ENCODE measurements at regions not wholly inside any gene's neighbourhood (a gene's known extent, or its start where the extent isn't known, plus 50 kb on each side); places are given as distances from the start of the nearest gene placed in this dataset.

- no peak for DNase-seq
Measured at GRCh38 chr12:24127919-24128721, 178.7 kb upstream of the SOX5 start.

- DNase-seq: no peak
Measured at GRCh38 chr12:24125280-24125679, 175.8 kb upstream of the SOX5 start.

GRCh38 chr12:24121911-24122310 lies 172.4 kb upstream of the SOX5 start:
- DNase-seq: no peak

GRCh38 chr12:24118668-24119067 lies 169.2 kb upstream of the SOX5 start:
- no peak for DNase-seq

GRCh38 chr12:24116548-24116947 lies 167.1 kb upstream of the SOX5 start:
- DNase-seq: no peak

- no peak for DNase-seq
Measured at GRCh38 chr12:24113701-24114100, 164.2 kb upstream of the SOX5 start.

GRCh38 chr12:24111616-24112015 lies 162.1 kb upstream of the SOX5 start:
- DNase-seq: peak; percentile 8

- peak; percentile 5 for DNase-seq
Measured at GRCh38 chr12:24111086-24111485, 161.6 kb upstream of the SOX5 start.

- no peak for DNase-seq
Measured at GRCh38 chr12:24109381-24110039, 160.0 kb upstream of the SOX5 start.

- no peak for DNase-seq
Measured at GRCh38 chr12:24102676-24103075, 153.2 kb upstream of the SOX5 start.

GRCh38 chr12:24099576-24099975 lies 150.1 kb upstream of the SOX5 start:
- no peak for DNase-seq

- DNase-seq: no peak
Measured at GRCh38 chr12:24095245-24095644, 145.8 kb upstream of the SOX5 start.

- DNase-seq: no peak
Measured at GRCh38 chr12:24089510-24089890, 140.0 kb upstream of the SOX5 start.

GRCh38 chr12:24088751-24089509 lies 139.5 kb upstream of the SOX5 start:
- DNase-seq: no peak

- no peak for DNase-seq
Measured at GRCh38 chr12:24087294-24087693, 137.8 kb upstream of the SOX5 start.

- DNase-seq: no peak
Measured at GRCh38 chr12:24084800-24085199, 135.3 kb upstream of the SOX5 start.

- no peak for DNase-seq
Measured at GRCh38 chr12:24083838-24084237, 134.4 kb upstream of the SOX5 start.

- DNase-seq: no peak
Measured at GRCh38 chr12:24081606-24082005, 132.1 kb upstream of the SOX5 start.

GRCh38 chr12:24081092-24081529 lies 131.6 kb upstream of the SOX5 start:
- DNase-seq: no peak

GRCh38 chr12:24080465-24080864 lies 131.0 kb upstream of the SOX5 start:
- no peak for DNase-seq

- DNase-seq: no peak
Measured at GRCh38 chr12:24079083-24079482, 129.6 kb upstream of the SOX5 start.

- DNase-seq: no peak
Measured at GRCh38 chr12:24078318-24078765, 128.9 kb upstream of the SOX5 start.

GRCh38 chr12:24077161-24077560 lies 127.7 kb upstream of the SOX5 start:
- DNase-seq: no peak
